ENCODE measurements at regions not wholly inside any gene's neighbourhood (a gene's known extent, or its start where the extent isn't known, plus 50 kb on each side); places are given as distances from the start of the nearest gene placed in this dataset.
"Not testable (repeated sequence)": the region's sequence is repeated elsewhere in the genome, so short reads cannot be mapped to it uniquely, and the experiment has no call there.

DNA sequence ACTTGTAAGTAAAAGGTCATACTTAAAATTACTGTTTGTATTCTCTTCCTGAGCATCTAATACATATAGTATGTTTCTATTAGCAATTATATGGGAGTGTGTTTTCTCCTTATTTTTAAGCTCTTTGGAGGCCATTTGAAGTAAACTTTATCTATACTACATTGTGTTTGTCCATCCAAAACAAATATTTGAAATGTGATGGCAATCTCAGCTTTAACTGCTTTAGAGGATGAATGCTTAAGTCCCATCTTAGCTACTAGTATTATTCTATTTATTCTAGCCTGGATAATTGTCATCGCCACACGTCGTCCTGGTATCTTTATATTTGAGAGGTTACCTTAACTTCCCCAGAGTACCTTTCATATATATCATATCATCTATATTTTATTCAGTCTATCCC lies 335.8 kb downstream of the NAF1 start:
- no peak for DNase-seq (ENCODE audit: low spot score)
- no peak overlapping the region for H3K27ac ChIP-seq
- CTCF ChIA-PET = no interaction called here
- POLR2A ChIA-PET (ENCODE audit: low non-redundant PET) = no interaction called here
- TF ChIP-seq, protein P1, sequence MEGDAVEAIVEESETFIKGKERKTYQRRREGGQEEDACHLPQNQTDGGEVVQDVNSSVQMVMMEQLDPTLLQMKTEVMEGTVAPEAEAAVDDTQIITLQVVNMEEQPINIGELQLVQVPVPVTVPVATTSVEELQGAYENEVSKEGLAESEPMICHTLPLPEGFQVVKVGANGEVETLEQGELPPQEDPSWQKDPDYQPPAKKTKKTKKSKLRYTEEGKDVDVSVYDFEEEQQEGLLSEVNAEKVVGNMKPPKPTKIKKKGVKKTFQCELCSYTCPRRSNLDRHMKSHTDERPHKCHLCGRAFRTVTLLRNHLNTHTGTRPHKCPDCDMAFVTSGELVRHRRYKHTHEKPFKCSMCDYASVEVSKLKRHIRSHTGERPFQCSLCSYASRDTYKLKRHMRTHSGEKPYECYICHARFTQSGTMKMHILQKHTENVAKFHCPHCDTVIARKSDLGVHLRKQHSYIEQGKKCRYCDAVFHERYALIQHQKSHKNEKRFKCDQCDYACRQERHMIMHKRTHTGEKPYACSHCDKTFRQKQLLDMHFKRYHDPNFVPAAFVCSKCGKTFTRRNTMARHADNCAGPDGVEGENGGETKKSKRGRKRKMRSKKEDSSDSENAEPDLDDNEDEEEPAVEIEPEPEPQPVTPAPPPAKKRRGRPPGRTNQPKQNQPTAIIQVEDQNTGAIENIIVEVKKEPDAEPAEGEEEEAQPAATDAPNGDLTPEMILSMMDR (conservative IDR thresholded peaks at IDR 0.05; ENCODE audit: low read depth) = no peak

DNA sequence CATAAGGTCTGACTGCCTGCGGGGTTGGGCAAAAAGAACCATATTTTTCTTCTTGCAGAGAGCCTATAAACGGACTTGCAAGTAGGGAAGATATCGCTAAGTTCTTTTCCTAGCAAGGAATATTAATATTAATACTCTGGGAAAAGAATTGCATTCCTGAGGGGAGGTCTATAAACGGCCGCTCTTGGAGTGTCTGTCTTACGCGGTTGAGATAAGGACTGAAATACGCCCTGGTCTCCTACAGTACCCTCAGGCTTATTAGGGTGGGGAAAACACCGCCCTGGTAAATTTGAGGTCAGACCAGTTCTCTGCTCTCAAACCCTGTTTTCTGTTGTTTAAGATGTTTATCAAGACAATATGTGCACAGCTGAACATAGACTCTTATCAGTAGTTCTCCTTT lies 349.3 kb downstream of the NAF1 start:
- POLR2A ChIA-PET (ENCODE audit: low non-redundant PET); CTCF ChIA-PET: not testable (repeated sequence)

DNA sequence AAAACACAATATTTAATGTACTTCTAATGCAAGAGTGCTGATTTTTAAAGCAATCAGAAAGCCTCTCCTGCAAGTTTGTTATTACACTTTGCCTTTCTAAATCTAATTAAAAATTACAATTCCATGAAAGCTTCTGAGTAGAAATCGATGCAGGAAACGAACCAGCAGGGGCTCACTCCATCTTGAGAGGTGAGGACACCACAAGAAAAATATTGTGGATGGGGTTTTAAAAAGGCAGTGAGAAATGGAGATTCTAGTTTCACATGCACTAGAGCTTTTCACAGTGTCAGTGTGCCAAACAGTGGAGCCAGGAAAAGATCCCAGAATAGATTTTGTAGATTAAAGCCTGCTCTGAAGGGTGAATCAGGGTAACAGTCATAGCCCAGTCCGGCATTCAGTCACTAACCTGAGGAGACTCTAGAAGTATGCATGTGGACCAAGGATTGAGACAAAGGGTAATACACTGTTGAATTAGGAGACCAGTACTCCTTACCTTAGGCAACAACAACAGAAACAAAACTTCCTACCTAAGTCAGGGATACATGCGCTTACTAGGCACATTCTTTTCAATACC lies 362.3 kb downstream of the NAF1 start:
- POLR2A ChIA-PET (ENCODE audit: low non-redundant PET) = no interaction called here
- no peak overlapping the region for H3K27ac ChIP-seq
- no peak for DNase-seq (ENCODE audit: low spot score)
- CTCF ChIA-PET = interaction anchor here (0.7 kb wide), 1 partner anchor 1786 kb away, joined by 3 read pairs; no protein-coding TSS in a partner anchor
- TF ChIP-seq, protein P1 (conservative IDR thresholded peaks at IDR 0.05; ENCODE audit: low read depth) = no peak

More for the DNA sequence above, 349.3 kb downstream of the NAF1 start:
- DNase-seq (ENCODE audit: low spot score); H3K27ac ChIP-seq: not testable (repeated sequence)

DNA sequence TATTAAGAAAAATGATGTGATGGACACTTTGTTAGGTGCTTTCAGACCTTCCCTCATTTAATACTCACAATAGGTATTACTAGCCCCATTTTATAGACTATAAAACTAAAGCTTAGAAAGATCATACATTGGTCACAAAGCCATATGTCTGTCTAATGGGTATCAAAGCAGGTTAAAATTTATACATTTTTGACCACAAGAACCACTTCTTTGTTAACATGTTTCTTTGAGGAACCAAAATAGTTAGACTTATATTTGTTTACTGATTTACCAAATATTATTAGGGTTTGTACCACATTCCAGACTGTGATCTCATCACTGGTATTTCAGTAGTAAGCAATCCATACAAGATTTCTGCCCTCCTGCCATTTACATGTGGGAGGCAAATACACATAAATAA lies 363.3 kb downstream of the NAF1 start:
- POLR2A ChIA-PET (ENCODE audit: low non-redundant PET) = no interaction called here
- H3K27ac ChIP-seq = no peak overlapping the region
- CTCF ChIA-PET = no interaction called here
- no peak for DNase-seq (ENCODE audit: low spot score)
- TF ChIP-seq, protein P1 (conservative IDR thresholded peaks at IDR 0.05; ENCODE audit: low read depth) = no peak

DNA sequence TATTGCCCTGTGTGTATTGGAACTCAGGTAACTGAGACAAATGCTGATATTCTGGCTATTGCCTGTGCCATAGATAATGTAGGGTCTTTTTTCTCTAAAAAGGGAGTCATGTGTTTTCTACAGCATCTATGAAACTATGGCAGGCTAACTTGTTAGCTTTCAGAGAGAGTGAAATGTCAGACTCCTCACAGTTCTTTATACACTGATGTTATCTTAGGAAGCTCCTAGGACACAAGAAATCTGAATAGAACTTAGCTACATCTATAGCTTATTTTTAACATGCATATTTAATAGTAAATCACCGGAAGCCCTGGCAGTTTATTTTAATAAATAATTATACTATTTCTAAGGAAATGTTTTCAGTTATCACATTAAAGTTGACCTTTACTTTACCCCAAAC lies 369.6 kb downstream of the NAF1 start:
- CTCF ChIA-PET = no interaction called here
- H3K27ac ChIP-seq = no peak overlapping the region
- TF ChIP-seq, protein P1 (conservative IDR thresholded peaks at IDR 0.05; ENCODE audit: low read depth) = no peak
- POLR2A ChIA-PET (ENCODE audit: low non-redundant PET) = no interaction called here
- no peak for DNase-seq (ENCODE audit: low spot score)

DNA sequence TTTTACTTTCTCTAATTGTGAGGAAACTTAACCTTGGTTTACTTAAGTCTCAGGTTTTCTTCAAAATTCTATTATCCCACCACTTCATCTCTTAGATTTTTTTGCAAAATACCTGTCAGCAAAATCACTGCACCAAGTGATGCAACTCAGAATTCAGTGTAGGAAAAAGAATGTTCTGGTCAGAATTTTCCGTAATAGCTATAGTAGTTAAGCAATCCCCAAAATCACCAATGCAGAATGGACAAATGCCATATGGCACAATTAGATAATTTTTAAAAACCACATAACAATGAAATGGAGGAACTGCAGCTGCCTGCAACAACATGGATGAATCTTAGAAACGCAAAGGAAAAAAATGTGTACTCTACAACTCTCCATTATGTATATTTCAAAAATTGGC lies 373.1 kb downstream of the NAF1 start:
- CTCF ChIA-PET = no interaction called here
- DNase-seq (ENCODE audit: low spot score) = no peak
- no peak overlapping the region for H3K27ac ChIP-seq
- POLR2A ChIA-PET (ENCODE audit: low non-redundant PET) = no interaction called here
- TF ChIP-seq, protein P1 (conservative IDR thresholded peaks at IDR 0.05; ENCODE audit: low read depth) = no peak

DNA sequence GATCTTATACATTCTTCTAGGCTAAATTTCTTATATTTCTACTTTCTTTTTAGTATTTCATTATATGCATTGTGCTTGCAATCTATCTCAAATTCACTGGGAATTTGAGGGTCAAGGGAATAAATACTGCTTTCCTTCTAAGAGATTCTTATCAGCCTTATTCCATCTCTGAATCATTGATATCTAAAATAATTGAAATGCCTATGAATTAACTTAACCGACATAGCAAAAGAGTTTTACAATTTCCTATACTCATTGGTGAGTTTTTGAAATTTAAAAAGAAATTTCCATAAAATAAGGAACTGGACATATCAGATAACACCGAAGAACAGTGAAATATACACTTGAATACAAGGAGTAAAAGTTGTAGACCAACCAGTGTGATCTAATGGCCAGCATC lies 373.7 kb downstream of the NAF1 start:
- TF ChIP-seq, protein P1 (conservative IDR thresholded peaks at IDR 0.05; ENCODE audit: low read depth) = no peak
- DNase-seq (ENCODE audit: low spot score) = no peak
- ChIA-PET POLR2A (ENCODE audit: low non-redundant PET) (no interaction called here), CTCF (no interaction called here)
- H3K27ac ChIP-seq = no peak overlapping the region

All from RWPE1 (cell line).